ENCODE measurements at regions not wholly inside any gene's neighbourhood (a gene's known extent, or its start where the extent isn't known, plus 50 kb on each side); places are given as distances from the start of the nearest gene placed in this dataset.

GRCh38 chr11:109016724-109017123 lies 351.9 kb downstream of the DDX10 start:
- H3K27me3 Mint-ChIP-seq (ENCODE audit: insufficient read depth, unreplicated experiment), result peaks cover 8% of the 10 kb centered on the region
- H3K27ac Mint-ChIP-seq (ENCODE audit: unreplicated experiment), result no peak overlapping the region
- Histone ChIP-seq H3K27me3 (replicated peaks; ENCODE audit: control insufficient read depth, insufficient read depth, low read length) (no peaks in the 10 kb centered on the region), H3K4me3 (ENCODE audit: low read depth, low read length) (no peak overlapping the region), H3K4me1 (no peaks in the 10 kb centered on the region), H3K9me3 (no peaks in the 10 kb centered on the region), H3K36me3 (ENCODE audit: control insufficient read depth, insufficient read depth, low read length) (no peaks in the 10 kb centered on the region)
- no peak for TF ChIP-seq CTCF (IDR thresholded peaks at IDR 0.05; ENCODE audit: insufficient read depth in 1 of 2, low read depth in 1 of 2, low read length in 1 of 2, severe bottlenecking in 1 of 2, unreplicated experiment in 1 of 2)
- CTCF ChIA-PET, result no interaction called here
- POLR2A ChIA-PET, result no interaction called here
- H3K4me3 Mint-ChIP-seq (ENCODE audit: unreplicated experiment), result no peak overlapping the region
- intact Hi-C loops (cut with micrococcal nuclease; ENCODE audit: unreplicated experiment), result no loop called here
- H3K36me3 Mint-ChIP-seq (ENCODE audit: insufficient read depth, unreplicated experiment), result no peaks in the 10 kb centered on the region
- DNase-seq, result no peak
- BruUV-seq (replicated peaks), result no TSS peak
- H3K9me3 Mint-ChIP-seq (ENCODE audit: unreplicated experiment), result no peaks in the 10 kb centered on the region
- no peaks in the 10 kb centered on the region for H3K4me1 Mint-ChIP-seq (ENCODE audit: low read depth, unreplicated experiment)

- no peaks in the 10 kb centered on the region for H3K4me1 Mint-ChIP-seq (ENCODE audit: low read depth, unreplicated experiment)
- CTCF ChIA-PET, result no interaction called here
- no peak overlapping the region for H3K4me3 Mint-ChIP-seq (ENCODE audit: unreplicated experiment)
- peaks cover 7% of the 10 kb centered on the region for H3K27me3 Mint-ChIP-seq (ENCODE audit: insufficient read depth, unreplicated experiment)
- Histone ChIP-seq H3K36me3 (ENCODE audit: control insufficient read depth, insufficient read depth, low read length) (no peaks in the 10 kb centered on the region), H3K27me3 (replicated peaks; ENCODE audit: control insufficient read depth, insufficient read depth, low read length) (no peaks in the 10 kb centered on the region), H3K4me3 (ENCODE audit: low read depth, low read length) (no peak overlapping the region), H3K4me1 (no peaks in the 10 kb centered on the region), H3K9me3 (no peaks in the 10 kb centered on the region)
- no peak overlapping the region for H3K27ac Mint-ChIP-seq (ENCODE audit: unreplicated experiment)
- no peaks in the 10 kb centered on the region for H3K36me3 Mint-ChIP-seq (ENCODE audit: insufficient read depth, unreplicated experiment)
- POLR2A ChIA-PET, result no interaction called here
- H3K9me3 Mint-ChIP-seq (ENCODE audit: unreplicated experiment), result no peaks in the 10 kb centered on the region
- intact Hi-C loops (cut with micrococcal nuclease; ENCODE audit: unreplicated experiment), result no loop called here
- no TSS peak for BruUV-seq (replicated peaks)
- no peak for DNase-seq
- no peak for TF ChIP-seq CTCF (IDR thresholded peaks at IDR 0.05; ENCODE audit: insufficient read depth in 1 of 2, low read depth in 1 of 2, low read length in 1 of 2, severe bottlenecking in 1 of 2, unreplicated experiment in 1 of 2)
These were observed 352.6 kb downstream of the DDX10 start for GRCh38 chr11:109017489-109017888.

GRCh38 chr11:109018639-109019038 lies 353.8 kb downstream of the DDX10 start:
- POLR2A ChIA-PET, result no interaction called here

More at GRCh38 chr11:109018639-109019038, 353.8 kb downstream of the DDX10 start:
- CTCF ChIA-PET, result no interaction called here
- Histone ChIP-seq H3K4me3 (ENCODE audit: low read depth, low read length) (no peak overlapping the region), H3K27me3 (replicated peaks; ENCODE audit: control insufficient read depth, insufficient read depth, low read length) (no peaks in the 10 kb centered on the region), H3K9me3 (no peaks in the 10 kb centered on the region), H3K36me3 (ENCODE audit: control insufficient read depth, insufficient read depth, low read length) (no peaks in the 10 kb centered on the region), H3K4me1 (no peaks in the 10 kb centered on the region)
- TF ChIP-seq CTCF (IDR thresholded peaks at IDR 0.05; ENCODE audit: insufficient read depth in 1 of 2, low read depth in 1 of 2, low read length in 1 of 2, severe bottlenecking in 1 of 2, unreplicated experiment in 1 of 2), result no peak
- Mint-ChIP-seq H3K4me3 (ENCODE audit: unreplicated experiment) (no peak overlapping the region), H3K27me3 (ENCODE audit: insufficient read depth, unreplicated experiment) (peaks cover 6% of the 10 kb centered on the region), H3K9me3 (ENCODE audit: unreplicated experiment) (no peaks in the 10 kb centered on the region), H3K4me1 (ENCODE audit: low read depth, unreplicated experiment) (no peaks in the 10 kb centered on the region), H3K27ac (ENCODE audit: unreplicated experiment) (no peak overlapping the region), H3K36me3 (ENCODE audit: insufficient read depth, unreplicated experiment) (no peaks in the 10 kb centered on the region)
- no TSS peak for BruUV-seq (replicated peaks)
- no peak for DNase-seq
- intact Hi-C loops (cut with micrococcal nuclease; ENCODE audit: unreplicated experiment), result no loop called here
